T-helper 17 cell (primary cell): ENCODE measurements at regions not wholly inside any gene's neighbourhood (a gene's known extent, or its start where the extent isn't known, plus 50 kb on each side); places are given as distances from the start of the nearest gene placed in this dataset.

ENCODE experiments used
- ATAC-seq: fragments of 150-1000 bp; cut with Tn5 transposase; 2 replicates; pipeline ENCODE4 v1.10.0; 2021; ENCODE audit warnings: mild to moderate bottlenecking, moderate library complexity
- DNase-seq, 3 donors: peaks; one replicate each; pipeline versions ENCODE4 v3.0.0 to v3.0.0-alpha.2; 2020 to 2021
- H3K9me3 ChIP-seq: one replicate; pipeline ENCODE4 v1.7.0; 2013; ENCODE audit warnings: low read length, mild to moderate bottlenecking; ENCODE audit not compliant: control insufficient read depth, poor library complexity, severe bottlenecking
- H3K27ac Mint-ChIP-seq: one replicate; pipeline ENCODE4 v1.8.0; 2022; ENCODE audit warnings: mild to moderate bottlenecking, moderate library complexity, mixed read lengths
- H3K27me3 Mint-ChIP-seq: one replicate; pipeline ENCODE4 v1.8.0; 2022; ENCODE audit warnings: mixed read lengths
- H3K36me3 Mint-ChIP-seq: one replicate; pipeline ENCODE4 v1.8.0; 2022; ENCODE audit warnings: low read depth, mixed read lengths
- H3K4me1 Mint-ChIP-seq: one replicate; pipeline ENCODE4 v1.8.0; 2022; ENCODE audit warnings: mild to moderate bottlenecking, mixed read lengths
- H3K4me3 Mint-ChIP-seq: one replicate; pipeline ENCODE4 v1.8.0; 2022; ENCODE audit warnings: mild to moderate bottlenecking, moderate library complexity, mixed read lengths

DNA sequence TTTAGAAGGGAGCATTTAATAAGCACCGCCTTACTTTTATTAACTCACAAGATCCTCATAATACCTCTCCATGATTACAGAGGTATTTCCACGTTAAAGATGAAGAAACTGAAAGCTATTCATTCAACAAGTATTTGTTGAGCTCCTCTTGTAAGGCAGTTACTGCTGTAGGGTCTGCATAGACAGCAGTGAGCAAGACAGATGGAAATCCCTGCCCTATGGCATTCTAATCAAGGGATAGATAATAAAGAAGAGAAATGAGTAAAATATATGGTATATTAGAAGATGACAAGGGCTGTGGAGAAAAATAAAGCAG lies 77.8 kb upstream of the CTNNBL1 start:
- DNase-seq, result no peak
- ATAC-seq, result no peak
- Mint-ChIP-seq H3K27ac (no peak overlapping the region), H3K4me1 (no peaks in the 10 kb centered on the region), H3K27me3 (peaks cover 35% of the 10 kb centered on the region), H3K36me3 (no peaks in the 10 kb centered on the region), H3K4me3 (no peak overlapping the region)
- H3K9me3 ChIP-seq, result no peaks in the 10 kb centered on the region

DNA sequence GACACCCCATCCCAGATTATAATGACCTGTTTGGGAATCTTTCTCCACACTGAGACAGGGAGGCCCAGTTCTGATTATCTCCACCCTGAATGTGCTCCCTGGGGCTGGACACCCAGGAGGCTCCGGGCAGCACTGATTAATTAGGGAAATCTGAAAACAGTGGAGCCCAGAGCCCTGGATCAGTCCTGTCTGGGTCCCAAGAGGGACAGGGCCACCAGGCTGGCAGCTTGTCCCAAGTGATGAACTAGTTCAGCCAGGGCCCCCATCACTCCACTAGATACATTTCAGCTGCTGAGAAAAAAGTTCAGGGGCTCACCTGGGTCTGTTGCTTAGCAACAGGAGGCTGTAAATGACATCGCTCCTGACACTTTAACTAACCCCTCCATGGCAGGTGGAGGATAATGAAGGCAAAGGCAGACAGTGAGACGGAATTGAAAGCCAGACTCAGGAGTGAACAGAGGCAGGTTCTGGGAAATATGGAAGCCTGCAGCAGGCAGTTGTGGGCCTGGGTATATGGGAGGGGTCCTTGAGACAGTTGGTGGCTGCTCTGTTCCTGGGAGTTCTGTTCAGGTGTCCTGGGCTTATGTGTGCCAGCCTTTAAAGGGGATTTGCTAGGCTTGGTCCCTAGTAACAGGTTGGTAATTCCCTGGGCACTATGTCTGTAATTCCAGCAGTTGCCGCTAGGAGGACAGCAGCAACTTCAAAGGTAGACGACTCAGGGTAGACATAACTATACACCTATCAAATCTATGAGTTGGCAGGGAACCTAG lies 78.3 kb upstream of the CTNNBL1 start:
- H3K9me3 ChIP-seq, result no peaks in the 10 kb centered on the region
- no peak for ATAC-seq
- no peak for DNase-seq
- Mint-ChIP-seq H3K27me3 (peaks cover 31% of the 10 kb centered on the region), H3K36me3 (no peaks in the 10 kb centered on the region), H3K27ac (no peak overlapping the region), H3K4me1 (no peaks in the 10 kb centered on the region), H3K4me3 (no peak overlapping the region)

GRCh38 chr20:37611852-37612251 lies 82.0 kb upstream of the CTNNBL1 start:
- ATAC-seq, result no peak
- no peaks in the 10 kb centered on the region for H3K36me3 Mint-ChIP-seq
- DNase-seq, result no peak

GRCh38 chr20:37611346-37611745 lies 82.5 kb upstream of the CTNNBL1 start:
- Mint-ChIP-seq H3K27ac (no peak overlapping the region), H3K27me3 (peaks cover 28% of the 10 kb centered on the region), H3K4me3 (no peak overlapping the region)

More at GRCh38 chr20:37611852-37612251, 82.0 kb upstream of the CTNNBL1 start:
- no peak overlapping the region for H3K4me3 Mint-ChIP-seq
- H3K4me1 Mint-ChIP-seq, result no peaks in the 10 kb centered on the region
- no peak overlapping the region for H3K27ac Mint-ChIP-seq
- H3K9me3 ChIP-seq, result no peaks in the 10 kb centered on the region
- peaks cover 23% of the 10 kb centered on the region for H3K27me3 Mint-ChIP-seq

DNA sequence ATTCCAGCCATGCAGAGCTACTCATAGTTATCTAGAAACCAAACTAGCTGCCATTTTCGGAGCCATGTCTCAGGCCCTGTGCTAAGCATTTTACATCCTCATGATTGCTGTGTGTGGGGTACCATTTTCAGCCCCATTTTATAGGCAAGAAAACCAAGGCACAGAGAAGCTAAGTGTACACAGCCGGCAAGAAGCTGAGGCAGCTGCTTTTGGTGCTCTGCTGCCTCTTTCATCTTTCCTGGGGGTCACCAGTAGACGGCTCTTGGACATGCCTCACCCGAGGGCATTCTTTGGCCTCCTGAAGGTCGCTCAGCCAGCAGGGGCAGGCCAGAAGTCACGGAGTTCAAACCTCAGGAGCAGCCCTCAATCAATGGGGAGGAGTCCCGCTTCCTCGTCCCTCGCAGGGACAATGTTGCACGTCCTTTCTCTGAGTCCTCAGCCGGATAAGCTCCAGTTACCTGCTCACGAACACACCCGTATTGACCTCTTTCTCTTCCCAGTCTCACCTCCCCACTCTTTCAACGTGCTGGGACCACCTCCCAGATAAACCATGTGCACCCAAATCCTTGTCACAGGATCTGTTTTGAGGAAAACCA lies 82.6 kb upstream of the BLCAP start:
- no peaks in the 10 kb centered on the region for H3K9me3 ChIP-seq
- no peak for DNase-seq
- Mint-ChIP-seq H3K27me3 (peaks cover 36% of the 10 kb centered on the region), H3K27ac (no peak overlapping the region), H3K36me3 (no peaks in the 10 kb centered on the region), H3K4me1 (no peaks in the 10 kb centered on the region), H3K4me3 (no peak overlapping the region)
- no peak for ATAC-seq

More at GRCh38 chr20:37611346-37611745, 82.5 kb upstream of the CTNNBL1 start:
- H3K9me3 ChIP-seq, result no peaks in the 10 kb centered on the region
- ATAC-seq, result no peak
- no peak for DNase-seq
- no peaks in the 10 kb centered on the region for H3K36me3 Mint-ChIP-seq
- H3K4me1 Mint-ChIP-seq, result no peaks in the 10 kb centered on the region

DNA sequence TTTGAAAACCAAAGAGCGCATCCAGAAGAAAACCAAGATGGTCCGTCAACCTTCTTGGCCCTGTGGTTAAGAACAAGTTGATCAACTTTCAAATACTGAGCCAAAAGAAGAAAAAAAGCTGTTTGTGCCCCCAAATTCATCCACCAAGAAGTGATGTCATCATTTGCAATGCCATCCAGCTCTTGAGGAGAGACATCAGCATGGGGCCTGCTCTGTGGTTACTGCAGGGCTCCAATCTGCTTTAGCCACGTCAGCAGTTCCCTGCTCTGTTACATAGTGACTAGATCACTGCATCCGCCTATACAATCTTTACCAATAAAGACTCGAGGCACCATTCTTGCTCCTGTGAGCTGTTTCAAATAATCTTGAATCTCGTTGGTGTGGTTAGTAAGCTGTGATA lies 75.0 kb upstream of the BLCAP start:
- ATAC-seq (no peak), DNase-seq (no peak)
- H3K9me3 ChIP-seq, result peaks cover 3% of the 10 kb centered on the region
- Mint-ChIP-seq H3K36me3 (no peaks in the 10 kb centered on the region), H3K4me3 (no peak overlapping the region), H3K4me1 (no peaks in the 10 kb centered on the region), H3K27ac (no peak overlapping the region), H3K27me3 (peaks cover 51% of the 10 kb centered on the region)

GRCh38 chr20:37600486-37600885 lies 72.8 kb upstream of the BLCAP start:
- peaks cover 44% of the 10 kb centered on the region for H3K27me3 Mint-ChIP-seq
- H3K27ac Mint-ChIP-seq, result no peak overlapping the region
- ATAC-seq (no peak), DNase-seq (no peak)
- H3K9me3 ChIP-seq, result peaks cover 3% of the 10 kb centered on the region
- no peaks in the 10 kb centered on the region for H3K4me1 Mint-ChIP-seq
- no peaks in the 10 kb centered on the region for H3K36me3 Mint-ChIP-seq
- no peak overlapping the region for H3K4me3 Mint-ChIP-seq

DNA sequence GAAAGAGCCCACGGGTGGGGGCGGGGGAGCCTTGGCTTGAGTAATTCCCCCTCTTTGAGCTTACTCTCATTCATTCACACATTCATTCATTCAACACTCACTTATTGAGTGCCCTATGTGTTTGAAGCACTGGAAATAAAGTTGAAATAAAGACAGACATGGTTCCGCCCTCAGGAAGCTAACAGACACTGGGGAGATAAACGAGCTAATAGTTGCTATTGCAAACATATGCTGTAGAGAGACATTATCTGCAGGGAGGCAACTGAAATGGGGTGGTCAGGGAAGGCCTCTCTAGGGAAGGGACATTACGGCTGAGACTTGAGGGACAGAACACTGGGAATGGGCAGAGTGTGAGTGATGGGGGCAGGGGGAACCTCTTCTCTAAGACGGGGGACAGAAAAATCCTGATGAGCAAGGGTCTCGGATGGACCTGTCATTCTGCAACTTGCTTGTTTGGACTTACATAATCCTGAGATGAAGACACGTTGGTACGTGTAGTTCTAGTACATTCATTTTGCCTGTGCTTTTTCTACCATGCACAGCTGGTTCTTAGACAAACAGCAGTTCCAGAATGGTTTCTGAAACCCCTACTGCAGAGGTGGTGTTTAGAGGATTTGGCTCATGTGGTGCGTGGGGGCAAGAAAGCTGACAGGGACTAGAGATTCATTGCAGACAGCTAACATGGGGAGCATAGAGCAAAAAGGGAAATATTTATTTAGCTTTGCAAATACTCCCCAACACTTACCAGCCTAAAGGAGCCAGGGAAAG lies 71.1 kb upstream of the BLCAP start:
- peaks cover 3% of the 10 kb centered on the region for H3K9me3 ChIP-seq
- Mint-ChIP-seq H3K36me3 (no peaks in the 10 kb centered on the region), H3K27ac (no peak overlapping the region), H3K4me3 (no peak overlapping the region), H3K27me3 (peaks cover 43% of the 10 kb centered on the region), H3K4me1 (no peaks in the 10 kb centered on the region)
- DNase-seq (no peak), ATAC-seq (no peak)

- H3K4me1 Mint-ChIP-seq, result no peaks in the 10 kb centered on the region
Observed at GRCh38 chr20:37598100-37598543, 70.4 kb upstream of the BLCAP start.

DNA sequence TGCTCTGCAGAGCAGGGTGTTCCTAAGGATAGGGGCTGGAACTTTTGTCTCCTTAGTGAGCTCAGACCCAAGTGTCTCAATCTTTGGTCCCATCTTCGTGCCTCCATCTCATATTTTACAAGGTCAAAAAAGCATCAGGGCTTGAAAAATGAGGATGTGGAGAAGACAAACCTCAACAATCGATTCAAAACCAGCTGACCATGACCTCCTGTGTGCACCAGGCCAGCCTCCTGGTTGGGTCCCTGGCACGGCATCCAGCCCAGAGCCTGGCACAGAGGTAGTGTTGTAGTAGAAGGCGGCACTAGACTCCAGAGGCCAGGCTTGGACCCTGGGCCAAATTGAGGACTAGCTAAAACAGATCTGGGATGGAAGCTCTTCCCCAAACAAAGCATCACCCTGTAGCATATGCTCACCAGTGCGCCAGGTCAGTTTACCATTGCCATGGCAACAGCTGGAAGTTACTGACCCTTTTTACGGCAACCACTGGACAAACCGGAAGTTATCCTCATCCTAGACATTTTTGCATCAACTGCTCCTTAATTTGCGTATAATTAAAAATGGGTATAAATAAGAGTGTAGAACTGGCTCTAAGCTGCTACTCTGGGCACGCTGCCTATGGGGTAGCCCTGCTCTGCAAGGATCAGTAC lies 69.3 kb upstream of the BLCAP start:
- no peaks in the 10 kb centered on the region for H3K36me3 Mint-ChIP-seq
- no peaks in the 10 kb centered on the region for H3K4me1 Mint-ChIP-seq
- ATAC-seq (no peak), DNase-seq (no peak)
- H3K27ac Mint-ChIP-seq, result no peak overlapping the region
- peaks cover 3% of the 10 kb centered on the region for H3K9me3 ChIP-seq
- H3K27me3 Mint-ChIP-seq, result peaks cover 59% of the 10 kb centered on the region
- no peak overlapping the region for H3K4me3 Mint-ChIP-seq

More at GRCh38 chr20:37598100-37598543, 70.4 kb upstream of the BLCAP start:
- Mint-ChIP-seq H3K27ac (no peak overlapping the region), H3K4me3 (no peak overlapping the region), H3K27me3 (peaks cover 48% of the 10 kb centered on the region), H3K36me3 (no peaks in the 10 kb centered on the region)
- ATAC-seq, result no peak
- DNase-seq, result no peak
- peaks cover 3% of the 10 kb centered on the region for H3K9me3 ChIP-seq

DNA sequence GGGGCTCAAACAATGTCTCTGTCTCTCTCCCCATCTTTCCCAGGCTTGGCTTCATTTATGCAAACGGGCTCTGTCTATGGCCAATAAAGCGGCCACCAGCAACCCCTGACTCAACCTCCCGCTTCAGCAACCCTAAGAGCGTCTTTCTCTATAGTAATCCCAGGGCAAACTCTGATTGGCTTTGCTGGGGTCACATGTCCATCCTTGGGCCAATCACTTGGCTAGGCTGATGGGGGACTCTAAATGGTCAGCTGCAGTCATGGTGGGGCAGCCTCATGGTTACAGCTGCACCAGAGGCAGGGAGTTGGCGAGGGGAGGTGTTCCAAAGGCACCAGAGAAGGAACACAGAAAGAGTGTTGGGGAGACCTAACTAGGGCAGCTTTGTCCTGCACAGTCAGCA lies 68.5 kb upstream of the BLCAP start:
- H3K9me3 ChIP-seq, result peaks cover 3% of the 10 kb centered on the region
- Mint-ChIP-seq H3K4me3 (no peak overlapping the region), H3K27ac (no peak overlapping the region), H3K36me3 (peaks cover 3% of the 10 kb centered on the region), H3K27me3 (peaks cover 64% of the 10 kb centered on the region), H3K4me1 (no peaks in the 10 kb centered on the region)
- DNase-seq (no peak), ATAC-seq (no peak)

- ATAC-seq (no peak), DNase-seq (no peak)
- no peak overlapping the region for H3K27ac Mint-ChIP-seq
- no peak overlapping the region for H3K4me3 Mint-ChIP-seq
- H3K9me3 ChIP-seq, result peaks cover under 1% of the 10 kb centered on the region
- H3K4me1 Mint-ChIP-seq, result no peaks in the 10 kb centered on the region
- H3K27me3 Mint-ChIP-seq, result peaks cover 50% of the 10 kb centered on the region
- peaks cover 3% of the 10 kb centered on the region for H3K36me3 Mint-ChIP-seq
Observed at GRCh38 chr20:37593710-37594109, 66.0 kb upstream of the BLCAP start.

DNA sequence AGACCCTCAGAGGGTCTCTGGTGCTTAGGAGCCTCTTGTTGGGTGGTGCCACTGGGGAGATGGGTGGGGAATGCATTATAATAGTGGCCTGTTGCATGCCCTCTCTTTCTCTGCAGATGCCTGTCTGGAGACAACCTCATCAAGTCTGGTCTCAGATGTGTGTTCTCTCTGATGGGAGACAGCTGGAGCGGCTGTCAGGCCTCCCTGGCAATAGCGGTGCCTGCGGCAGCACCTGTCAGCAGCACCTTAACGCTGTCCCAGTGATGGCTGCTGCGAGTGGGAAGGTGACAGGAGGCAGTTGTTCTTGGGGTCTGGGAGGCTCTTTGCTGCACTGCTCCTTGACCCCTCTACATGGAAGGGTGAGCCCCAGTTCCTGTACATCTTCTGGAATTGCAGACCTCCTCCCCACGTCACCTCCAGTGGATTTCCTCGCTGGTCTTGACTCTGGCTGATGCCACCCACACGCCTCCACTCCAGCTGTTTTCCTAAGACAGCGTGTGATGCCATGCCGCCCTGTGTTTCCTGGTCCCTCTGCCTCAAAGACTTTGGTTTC lies 63.3 kb upstream of the BLCAP start:
- H3K4me3 Mint-ChIP-seq, result no peak overlapping the region
- H3K27me3 Mint-ChIP-seq, result peaks cover 39% of the 10 kb centered on the region
- DNase-seq, result no peak
- peaks cover 3% of the 10 kb centered on the region for H3K36me3 Mint-ChIP-seq
- peaks cover 2% of the 10 kb centered on the region for H3K9me3 ChIP-seq
- no peak overlapping the region for H3K27ac Mint-ChIP-seq
- ATAC-seq, result no peak
- H3K4me1 Mint-ChIP-seq, result no peaks in the 10 kb centered on the region
